ENCODE measurements at regions not wholly inside any gene's neighbourhood (a gene's known extent, or its start where the extent isn't known, plus 50 kb on each side); places are given as distances from the start of the nearest gene placed in this dataset.

DNA sequence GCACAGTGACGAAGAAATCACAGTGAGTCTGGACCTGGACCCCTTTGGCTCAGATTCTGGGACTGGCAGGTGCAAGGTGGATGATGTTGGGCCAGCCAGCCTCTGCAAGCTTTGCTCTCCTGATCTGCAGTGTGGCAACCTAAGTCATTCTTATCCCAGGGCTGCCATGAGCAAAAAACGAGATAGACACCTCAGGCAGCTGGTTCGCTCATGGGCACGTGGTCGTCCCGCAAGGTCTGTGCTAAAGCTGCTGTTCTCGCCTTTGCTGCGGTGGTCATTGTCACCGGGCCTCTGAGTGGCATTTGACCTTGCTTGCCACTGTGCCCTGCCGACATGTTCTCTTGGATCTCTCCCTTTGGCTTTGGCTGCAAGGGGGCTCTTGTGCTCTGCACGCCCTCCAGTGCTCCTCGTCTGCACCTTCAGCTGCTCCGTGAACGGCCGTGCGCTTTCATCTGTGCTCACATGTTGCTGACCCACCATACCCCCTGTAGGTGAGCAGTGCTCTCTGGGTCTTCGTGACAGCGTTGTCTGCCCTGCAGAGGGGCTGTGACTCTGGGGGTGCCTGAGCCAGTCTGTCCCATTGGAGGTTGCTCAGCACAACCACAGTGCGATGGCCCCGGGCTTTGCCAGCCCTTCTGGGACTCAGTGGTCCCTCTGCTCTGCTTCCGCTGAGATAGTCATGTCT lies 317.0 kb downstream of the GLRX3 start:
- H3K4me1 ChIP-seq: no peaks in the 10 kb centered on the region
- H3K9ac ChIP-seq (ENCODE audit: low read depth in 2 of 2, low read length in 2 of 2): no peak overlapping the region
- intact Hi-C loops (cut with DNase I): no loop called here
- H3K36me3 ChIP-seq: no peaks in the 10 kb centered on the region
- no peaks in the 10 kb centered on the region for H3K9me3 ChIP-seq
- DNase-seq: no peak
- no peak overlapping the region for H3K4me3 ChIP-seq
- TF ChIP-seq, protein P1, sequence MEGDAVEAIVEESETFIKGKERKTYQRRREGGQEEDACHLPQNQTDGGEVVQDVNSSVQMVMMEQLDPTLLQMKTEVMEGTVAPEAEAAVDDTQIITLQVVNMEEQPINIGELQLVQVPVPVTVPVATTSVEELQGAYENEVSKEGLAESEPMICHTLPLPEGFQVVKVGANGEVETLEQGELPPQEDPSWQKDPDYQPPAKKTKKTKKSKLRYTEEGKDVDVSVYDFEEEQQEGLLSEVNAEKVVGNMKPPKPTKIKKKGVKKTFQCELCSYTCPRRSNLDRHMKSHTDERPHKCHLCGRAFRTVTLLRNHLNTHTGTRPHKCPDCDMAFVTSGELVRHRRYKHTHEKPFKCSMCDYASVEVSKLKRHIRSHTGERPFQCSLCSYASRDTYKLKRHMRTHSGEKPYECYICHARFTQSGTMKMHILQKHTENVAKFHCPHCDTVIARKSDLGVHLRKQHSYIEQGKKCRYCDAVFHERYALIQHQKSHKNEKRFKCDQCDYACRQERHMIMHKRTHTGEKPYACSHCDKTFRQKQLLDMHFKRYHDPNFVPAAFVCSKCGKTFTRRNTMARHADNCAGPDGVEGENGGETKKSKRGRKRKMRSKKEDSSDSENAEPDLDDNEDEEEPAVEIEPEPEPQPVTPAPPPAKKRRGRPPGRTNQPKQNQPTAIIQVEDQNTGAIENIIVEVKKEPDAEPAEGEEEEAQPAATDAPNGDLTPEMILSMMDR (IDR thresholded peaks at IDR 0.05): no peak
- no peak overlapping the region for H3K27ac ChIP-seq
- no peaks in the 10 kb centered on the region for H3K27me3 ChIP-seq

DNA sequence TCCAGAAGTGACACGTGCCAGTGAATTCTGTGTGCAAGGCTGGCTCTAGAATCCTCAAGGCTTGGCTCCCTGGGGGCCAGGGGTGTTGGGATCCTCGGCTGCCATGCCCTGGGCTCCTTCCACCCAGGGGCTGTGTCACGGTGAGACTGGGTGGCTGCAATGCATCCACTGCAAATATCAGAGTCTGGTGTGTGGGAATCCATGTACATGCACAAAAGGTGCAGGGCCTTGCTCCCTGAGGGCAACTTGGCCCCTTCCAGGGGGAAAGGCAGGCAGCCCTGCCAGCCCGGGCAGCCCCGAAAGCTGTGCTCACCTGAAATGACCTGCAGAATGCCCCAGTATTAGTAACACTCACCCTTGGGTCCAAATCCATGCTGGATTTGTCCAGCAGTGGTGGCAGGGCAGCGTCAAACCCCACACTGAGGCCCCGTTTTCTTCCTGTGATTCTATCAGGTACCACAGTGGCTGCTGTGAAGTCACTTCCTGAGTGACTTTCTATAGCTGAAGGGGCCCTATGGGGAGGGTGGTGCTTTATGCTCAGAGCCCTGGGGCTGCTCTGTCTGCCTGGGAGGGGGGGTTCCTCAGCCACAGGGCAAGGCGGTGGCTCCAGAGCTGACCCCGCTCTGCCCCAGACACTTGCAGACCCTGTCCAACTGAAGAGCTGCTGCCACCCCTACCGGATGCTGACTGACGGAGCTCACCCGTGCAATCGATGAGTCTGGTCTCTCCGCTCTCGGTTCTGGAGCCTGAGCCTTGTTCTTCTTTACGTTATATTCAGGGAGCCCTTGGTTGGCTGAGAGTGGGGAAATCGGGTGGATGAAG lies 317.7 kb downstream of the GLRX3 start:
- DNase-seq: no peak
- Histone ChIP-seq H3K9ac (ENCODE audit: low read depth in 2 of 2, low read length in 2 of 2) (no peak overlapping the region), H3K4me3 (no peak overlapping the region), H3K9me3 (no peaks in the 10 kb centered on the region), H3K4me1 (no peaks in the 10 kb centered on the region), H3K27ac (no peak overlapping the region), H3K27me3 (no peaks in the 10 kb centered on the region), H3K36me3 (no peaks in the 10 kb centered on the region)
- TF ChIP-seq, protein P1 (IDR thresholded peaks at IDR 0.05): no peak
- intact Hi-C loops (cut with DNase I): no loop called here

DNA sequence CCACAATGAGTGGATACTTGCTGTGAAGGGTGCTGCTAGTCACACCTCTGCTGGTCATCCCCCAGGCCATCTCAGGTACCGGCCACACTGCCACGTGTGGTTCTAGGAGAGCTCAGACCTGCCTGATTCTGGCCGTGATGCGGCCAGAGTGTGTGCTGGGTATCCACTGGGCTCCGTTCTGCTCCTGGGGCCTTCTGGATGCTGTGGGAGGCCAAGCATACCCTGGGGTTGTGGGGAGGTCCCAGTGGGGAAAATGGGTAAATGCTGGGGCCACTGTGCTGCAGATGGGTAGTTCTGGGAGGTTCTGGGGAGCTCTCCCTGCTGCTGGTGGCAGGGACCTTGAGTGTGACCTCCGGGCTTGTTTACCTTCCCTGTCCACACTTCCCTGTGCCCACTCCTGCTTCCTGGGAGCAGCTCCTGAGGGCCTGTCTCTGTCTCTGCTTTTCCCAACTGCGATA lies 318.4 kb downstream of the GLRX3 start:
- no peak for DNase-seq
- H3K27ac ChIP-seq: no peak overlapping the region
- no peak overlapping the region for H3K4me3 ChIP-seq
- TF ChIP-seq, protein P1 (IDR thresholded peaks at IDR 0.05): no peak
- H3K4me1 ChIP-seq: no peaks in the 10 kb centered on the region
- H3K27me3 ChIP-seq: no peaks in the 10 kb centered on the region
- no peaks in the 10 kb centered on the region for H3K9me3 ChIP-seq
- intact Hi-C loops (cut with DNase I): no loop called here
- no peak overlapping the region for H3K9ac ChIP-seq (ENCODE audit: low read depth in 2 of 2, low read length in 2 of 2)
- no peaks in the 10 kb centered on the region for H3K36me3 ChIP-seq

DNA sequence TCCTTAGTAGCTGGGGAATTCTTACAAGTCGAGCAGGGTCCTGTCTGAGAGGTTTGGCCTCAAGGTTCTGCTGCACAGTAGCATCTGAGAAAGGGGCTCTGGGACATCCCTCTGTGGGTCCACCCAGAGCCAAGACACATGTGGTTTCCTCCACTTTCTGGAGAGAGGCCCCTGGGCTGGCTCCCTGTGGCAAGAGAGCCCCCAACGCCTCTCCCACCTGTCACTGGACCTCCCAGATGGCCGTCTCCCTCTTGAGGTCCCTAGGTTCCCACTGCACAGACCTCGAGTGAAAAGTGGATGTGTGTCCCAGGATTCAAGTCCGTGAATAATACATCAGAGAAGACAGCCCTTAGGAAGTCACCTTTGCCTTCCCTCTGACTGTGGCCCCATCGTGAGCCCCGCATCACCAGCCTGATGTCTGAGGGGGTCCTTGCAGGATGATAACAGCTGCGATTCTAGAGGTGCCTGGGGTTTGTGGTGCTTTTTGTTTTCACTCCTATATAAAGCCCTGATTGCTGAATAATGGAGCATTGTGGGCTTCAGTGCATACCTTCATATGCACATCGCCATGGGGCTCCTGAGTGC lies 319.0 kb downstream of the GLRX3 start:
- Histone ChIP-seq H3K27me3 (no peaks in the 10 kb centered on the region), H3K9ac (ENCODE audit: low read depth in 2 of 2, low read length in 2 of 2) (no peak overlapping the region), H3K4me1 (no peaks in the 10 kb centered on the region), H3K36me3 (no peaks in the 10 kb centered on the region), H3K4me3 (no peak overlapping the region), H3K9me3 (no peaks in the 10 kb centered on the region), H3K27ac (no peak overlapping the region)
- intact Hi-C loops (cut with DNase I): no loop called here
- TF ChIP-seq, protein P1 (IDR thresholded peaks at IDR 0.05): no peak
- DNase-seq: no peak

DNA sequence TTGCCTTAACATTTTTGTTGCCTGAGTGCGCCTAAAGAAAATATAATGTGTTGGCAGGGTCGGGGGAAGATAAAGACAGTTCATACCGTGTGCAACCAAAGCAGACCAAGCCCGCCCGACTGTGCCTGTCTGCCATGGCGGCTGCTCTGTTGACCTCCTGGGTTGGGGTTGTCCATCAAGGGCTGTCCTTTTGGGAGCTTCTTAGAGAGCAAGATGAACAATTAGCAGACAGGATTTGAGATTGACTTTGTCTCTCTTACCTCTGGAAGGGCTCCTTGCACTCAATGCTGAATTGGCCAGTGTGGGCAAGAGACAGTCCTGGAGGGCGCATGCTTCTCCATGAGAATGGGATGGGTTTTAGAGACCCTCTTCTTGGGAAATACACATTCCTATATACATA lies 319.6 kb downstream of the GLRX3 start:
- Histone ChIP-seq H3K4me3 (no peak overlapping the region), H3K9ac (ENCODE audit: low read depth in 2 of 2, low read length in 2 of 2) (no peak overlapping the region), H3K27me3 (no peaks in the 10 kb centered on the region), H3K4me1 (no peaks in the 10 kb centered on the region), H3K27ac (no peak overlapping the region), H3K36me3 (no peaks in the 10 kb centered on the region), H3K9me3 (no peaks in the 10 kb centered on the region)
- intact Hi-C loops (cut with DNase I): no loop called here
- no peak for DNase-seq
- TF ChIP-seq, protein P1 (IDR thresholded peaks at IDR 0.05): no peak
